ENCODE measurements at regions not wholly inside any gene's neighbourhood (a gene's known extent, or its start where the extent isn't known, plus 50 kb on each side); places are given as distances from the start of the nearest gene placed in this dataset.

DNA sequence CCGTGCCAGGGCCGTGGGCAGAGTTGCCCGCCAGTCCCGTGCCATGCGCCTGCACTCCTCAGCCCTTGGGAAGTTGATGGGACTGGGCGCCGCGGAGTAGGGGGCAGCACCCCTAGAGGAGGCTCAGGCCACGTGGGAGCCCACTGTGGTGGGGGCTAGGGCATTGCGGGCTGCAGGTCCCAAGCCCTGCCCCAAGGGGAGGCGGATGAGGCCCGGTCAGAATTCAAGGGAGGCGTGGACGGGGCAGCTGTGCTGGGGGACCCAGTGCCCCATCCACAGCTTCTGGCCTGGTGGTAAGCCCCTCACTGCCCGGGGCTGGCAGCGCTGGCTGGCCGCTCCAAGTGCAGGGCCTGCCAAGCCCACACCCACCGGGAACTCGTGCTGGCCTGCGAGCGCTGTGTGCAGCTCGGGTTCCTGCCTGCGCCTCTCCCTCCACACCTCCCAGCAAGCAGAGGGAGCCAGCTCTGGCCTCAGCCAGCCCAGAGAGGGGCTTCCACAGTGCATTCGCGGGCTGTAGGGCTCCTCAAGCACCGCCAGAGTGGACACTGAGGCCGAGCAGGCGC lies 317.8 kb downstream of the HAO1 start:
- DNase-seq (ENCODE audit: low spot score) = no peak

DNA sequence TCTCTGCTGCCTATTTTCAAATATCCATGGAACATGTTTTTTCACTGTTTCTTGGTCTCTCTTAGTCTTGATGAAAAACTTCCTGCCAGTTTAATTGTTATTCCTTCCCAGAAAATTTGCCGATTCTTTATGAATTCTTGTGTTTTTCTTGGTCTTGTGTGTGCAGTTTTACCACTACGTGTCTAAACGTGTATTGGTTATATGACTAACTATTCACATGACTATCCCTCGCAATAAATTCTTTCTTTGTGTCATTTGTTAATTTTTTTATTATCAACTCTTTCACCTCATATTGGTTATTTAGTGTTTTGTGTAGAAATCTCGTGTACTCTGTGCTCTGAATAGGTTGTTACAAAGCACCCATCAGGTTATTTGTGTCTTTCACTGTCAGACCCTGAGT lies 315.4 kb downstream of the HAO1 start:
- no peak for DNase-seq (ENCODE audit: low spot score)
- in situ Hi-C loops (cut with HindIII; ENCODE audit: low sequenced_read_pairs) = no loop called here

More for the DNA sequence above, 317.8 kb downstream of the HAO1 start:
- in situ Hi-C loops (cut with HindIII; ENCODE audit: low sequenced_read_pairs) = no loop called here

DNA sequence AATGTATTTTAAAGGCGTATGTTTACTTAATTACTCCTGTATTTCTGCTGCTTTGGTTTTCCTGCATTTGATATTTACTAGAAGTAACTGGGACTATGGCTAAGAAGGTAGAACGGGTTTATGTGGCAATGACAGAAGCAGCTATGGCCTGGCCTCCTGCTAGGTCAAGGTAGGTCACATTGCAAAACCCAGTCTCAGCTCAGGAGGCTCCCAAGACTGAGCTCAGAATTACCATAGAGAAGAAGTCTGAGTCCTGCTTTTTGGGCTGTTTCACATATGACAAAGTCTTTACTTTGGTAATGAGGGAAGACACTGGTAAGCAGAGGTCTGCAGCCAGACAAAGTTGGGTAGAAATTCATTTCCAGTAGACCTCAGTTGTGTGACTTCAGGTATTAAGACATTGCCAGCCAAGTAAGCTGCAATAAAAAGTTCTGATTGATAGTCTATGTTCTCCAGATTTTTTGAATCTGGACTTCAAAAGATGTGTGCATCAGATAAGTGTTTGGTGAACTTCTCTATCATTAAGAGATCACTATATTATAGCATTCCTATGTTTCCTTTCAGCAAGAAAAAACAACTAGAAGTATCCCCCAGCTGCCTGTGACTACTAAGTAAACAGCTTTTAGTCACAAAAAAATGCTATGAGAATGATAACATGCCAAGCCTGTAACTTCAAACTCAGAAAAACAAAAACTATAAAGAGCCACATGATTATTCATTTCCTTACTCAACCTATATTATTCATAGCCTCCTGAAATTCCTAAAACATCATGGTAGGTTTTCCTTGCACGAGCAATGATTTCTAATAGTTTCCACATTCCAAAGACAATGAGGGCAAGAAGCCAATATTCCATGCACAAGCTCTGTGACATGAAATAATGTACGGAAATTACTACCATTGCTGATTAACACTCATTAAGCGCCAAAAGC lies 312.3 kb downstream of the HAO1 start:
- in situ Hi-C loops (cut with HindIII; ENCODE audit: low sequenced_read_pairs) = no loop called here
- DNase-seq (ENCODE audit: low spot score) = no peak

DNA sequence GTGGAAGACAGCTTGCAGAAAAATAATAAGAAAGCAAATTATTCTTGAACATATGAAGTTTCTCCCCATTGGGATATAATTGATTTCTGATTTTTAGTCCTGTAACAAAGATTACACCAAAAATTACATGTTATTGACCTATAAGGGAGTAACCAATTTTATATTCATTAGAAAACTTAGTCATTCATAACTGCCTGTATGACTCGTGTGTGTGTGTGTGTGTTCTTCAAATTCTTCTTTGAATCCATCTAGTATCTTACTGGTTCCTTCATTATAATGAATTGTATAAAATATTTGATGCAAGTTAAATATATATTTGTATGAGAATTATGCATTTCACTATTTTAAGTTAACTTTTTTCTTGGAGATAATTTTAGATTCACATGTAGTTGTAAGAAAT lies 310.4 kb downstream of the HAO1 start:
- in situ Hi-C loops (cut with HindIII; ENCODE audit: low sequenced_read_pairs) = no loop called here
- DNase-seq (ENCODE audit: low spot score) = no peak

DNA sequence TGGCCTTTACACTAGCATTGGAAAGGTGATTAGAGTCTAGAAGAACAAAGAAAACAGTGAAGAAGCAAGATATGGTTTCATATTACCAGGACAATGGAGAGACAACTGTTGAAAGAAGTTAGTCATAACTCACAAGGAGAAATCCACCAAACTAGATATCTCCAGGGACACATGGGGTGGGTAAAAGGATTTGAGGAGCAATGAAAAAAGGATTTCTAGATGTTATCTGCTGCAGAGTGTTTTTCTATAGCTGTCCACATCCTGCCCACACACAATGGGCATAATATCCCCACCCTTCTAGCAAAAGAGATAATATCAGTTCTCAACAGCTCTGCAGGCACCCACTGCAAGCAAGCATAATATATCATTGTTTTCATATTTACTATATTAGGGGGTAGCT lies 303.1 kb downstream of the HAO1 start:
- no peak for DNase-seq (ENCODE audit: low spot score)
- in situ Hi-C loops (cut with HindIII; ENCODE audit: low sequenced_read_pairs) = no loop called here

DNA sequence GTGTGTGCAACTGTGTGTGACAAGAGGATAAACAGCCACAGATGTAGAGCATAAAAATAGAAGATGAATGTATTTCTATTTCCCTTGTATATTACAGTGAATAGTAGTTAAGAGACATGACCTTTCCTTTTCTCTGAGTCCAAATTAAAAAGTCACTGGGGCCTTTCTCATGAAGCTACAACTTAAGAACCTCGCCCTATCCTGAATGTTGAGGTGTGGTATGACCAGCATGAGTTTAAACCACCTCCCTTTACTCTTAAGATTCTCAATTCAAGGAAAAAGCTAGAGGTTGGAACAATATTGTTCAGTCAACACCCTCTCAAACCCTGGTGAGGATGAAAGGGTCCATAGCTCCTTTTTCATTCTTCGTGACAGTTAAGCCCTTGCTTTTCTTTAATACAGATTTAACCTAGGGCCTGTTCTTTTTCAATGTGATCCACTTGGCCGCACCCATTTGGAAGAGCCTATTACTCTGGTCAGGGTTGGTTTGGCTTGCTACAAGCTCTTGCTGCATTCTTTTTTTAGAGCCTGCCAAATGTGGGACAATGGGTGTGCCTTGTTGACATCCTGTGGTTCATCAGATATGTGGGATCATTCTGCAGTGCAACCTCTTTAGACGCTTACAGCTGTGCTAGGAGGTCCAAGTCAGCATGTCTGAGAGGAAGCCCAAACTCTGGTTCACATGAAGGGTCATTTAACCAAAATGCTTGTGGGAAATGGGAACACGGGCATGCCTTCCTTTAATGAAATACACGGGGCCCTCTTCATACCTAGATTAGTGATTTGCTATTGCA lies 290.0 kb downstream of the HAO1 start:
- no peak for DNase-seq (ENCODE audit: low spot score)
- in situ Hi-C loops (cut with HindIII; ENCODE audit: low sequenced_read_pairs) = no loop called here

DNA sequence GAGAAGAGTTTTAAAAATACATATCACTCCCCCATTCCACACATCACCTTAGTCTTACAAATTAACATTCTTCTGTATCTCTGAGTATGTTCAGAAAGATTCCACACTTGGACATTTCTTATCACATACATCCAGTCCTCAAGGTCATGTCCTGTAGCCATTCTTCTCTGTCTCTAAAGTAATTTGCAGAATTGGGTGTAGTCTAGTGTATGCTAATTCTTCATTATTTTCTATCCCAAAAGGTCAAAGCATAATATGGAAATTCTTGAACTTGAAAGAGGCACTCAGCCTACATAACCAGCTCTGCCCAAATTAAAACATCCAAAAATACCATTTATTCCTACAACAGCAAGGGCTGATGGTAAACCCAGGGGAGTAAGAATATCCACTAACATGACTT lies 286.0 kb downstream of the HAO1 start:
- in situ Hi-C loops (cut with HindIII; ENCODE audit: low sequenced_read_pairs) = no loop called here

DNA sequence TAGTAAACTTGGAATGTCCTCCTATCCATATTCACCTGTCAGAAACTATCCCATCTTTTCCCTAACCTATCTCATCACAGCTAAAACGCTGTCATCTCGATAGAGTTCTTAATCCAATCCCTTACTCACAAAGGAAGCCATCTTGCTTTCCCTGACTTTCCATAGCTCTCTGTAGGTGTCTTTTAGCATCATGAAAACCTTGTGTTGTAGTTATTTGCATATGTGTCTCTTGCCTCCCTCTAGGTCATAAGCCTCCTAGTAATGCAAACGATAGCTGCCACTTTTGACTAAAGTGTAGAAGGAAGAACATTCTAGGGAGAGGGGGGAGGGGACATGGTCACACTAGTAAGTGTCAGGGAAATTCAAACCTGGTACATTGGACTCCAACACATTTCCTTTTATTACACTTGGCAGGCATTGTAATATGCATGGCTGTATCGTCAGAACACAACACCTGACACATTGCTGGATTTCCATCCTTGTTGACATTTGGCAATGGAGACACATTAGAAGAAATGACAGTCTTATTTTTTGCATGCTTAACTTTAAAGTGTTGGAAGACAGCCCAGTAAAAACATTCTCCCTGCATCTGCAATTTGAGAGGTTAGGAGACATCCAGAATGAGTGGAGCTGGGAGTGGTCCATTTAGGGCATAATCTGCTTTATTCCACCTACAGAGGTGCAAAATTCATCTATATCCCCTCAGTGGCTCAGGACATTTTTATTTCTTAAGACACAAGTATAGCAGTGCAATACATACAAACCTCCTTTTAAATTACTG lies 283.4 kb downstream of the HAO1 start:
- in situ Hi-C loops (cut with HindIII; ENCODE audit: low sequenced_read_pairs) = no loop called here
- no peak for DNase-seq (ENCODE audit: low spot score)

More for the DNA sequence above, 286.0 kb downstream of the HAO1 start:
- DNase-seq (ENCODE audit: low spot score) = no peak

DNA sequence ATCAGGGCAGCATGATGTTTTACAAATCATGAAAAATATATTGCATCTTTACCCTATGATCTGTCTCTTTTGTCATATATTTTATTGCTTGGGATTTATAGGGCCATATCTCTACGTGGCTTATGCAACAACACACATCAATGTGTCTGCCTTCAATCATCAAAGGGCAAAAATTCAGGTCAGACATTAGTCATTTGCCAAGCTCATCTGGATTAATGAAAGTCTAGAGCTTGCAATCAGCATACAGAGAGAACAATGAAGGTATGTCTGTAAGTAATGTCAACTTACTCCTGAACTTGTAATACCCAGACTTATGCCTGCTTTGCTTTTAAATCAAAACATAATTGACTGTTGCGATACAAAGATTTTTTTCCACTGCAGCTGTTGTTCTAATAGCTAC lies 282.7 kb downstream of the HAO1 start:
- no peak for DNase-seq (ENCODE audit: low spot score)
- in situ Hi-C loops (cut with HindIII; ENCODE audit: low sequenced_read_pairs) = no loop called here

DNA sequence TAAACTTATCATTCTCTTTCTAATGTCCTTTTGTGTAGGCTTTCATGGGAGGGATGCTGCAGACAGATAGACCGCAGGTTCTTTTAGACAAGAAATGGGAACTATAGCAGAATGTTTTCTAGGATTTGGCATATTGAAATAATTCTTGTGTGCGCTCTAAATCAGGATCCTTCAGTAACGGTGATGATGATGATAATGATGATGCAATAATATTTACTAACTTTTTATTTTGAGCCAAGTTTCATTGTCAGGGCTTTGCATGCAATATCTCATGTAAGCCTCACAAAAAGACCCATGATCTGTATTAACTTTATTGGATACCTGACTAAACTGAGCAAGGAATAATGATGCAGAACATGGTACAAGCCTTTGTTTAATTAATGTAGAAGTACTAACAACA lies 280.1 kb downstream of the HAO1 start:
- in situ Hi-C loops (cut with HindIII; ENCODE audit: low sequenced_read_pairs) = no loop called here
- no peak for DNase-seq (ENCODE audit: low spot score)

DNA sequence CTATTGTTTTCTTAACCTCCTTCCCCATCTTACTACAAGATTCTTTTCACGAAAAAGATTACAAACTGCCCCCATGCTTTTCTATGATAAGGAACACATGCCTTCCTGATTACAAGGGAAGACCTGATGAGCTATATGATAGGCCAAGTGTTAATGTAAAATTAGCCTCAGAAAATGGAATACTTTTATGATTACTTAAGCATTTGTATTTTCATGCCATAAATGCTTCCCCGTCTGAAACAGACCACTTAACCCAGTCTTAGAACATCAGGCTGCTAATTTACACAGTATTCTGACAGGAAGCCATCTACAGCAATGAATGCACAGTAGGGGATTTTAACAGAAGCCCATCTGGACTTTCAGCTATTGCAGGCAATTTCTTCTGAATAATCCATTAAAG lies 274.9 kb downstream of the HAO1 start:
- in situ Hi-C loops (cut with HindIII; ENCODE audit: low sequenced_read_pairs) = no loop called here
- DNase-seq (ENCODE audit: low spot score) = no peak

DNA sequence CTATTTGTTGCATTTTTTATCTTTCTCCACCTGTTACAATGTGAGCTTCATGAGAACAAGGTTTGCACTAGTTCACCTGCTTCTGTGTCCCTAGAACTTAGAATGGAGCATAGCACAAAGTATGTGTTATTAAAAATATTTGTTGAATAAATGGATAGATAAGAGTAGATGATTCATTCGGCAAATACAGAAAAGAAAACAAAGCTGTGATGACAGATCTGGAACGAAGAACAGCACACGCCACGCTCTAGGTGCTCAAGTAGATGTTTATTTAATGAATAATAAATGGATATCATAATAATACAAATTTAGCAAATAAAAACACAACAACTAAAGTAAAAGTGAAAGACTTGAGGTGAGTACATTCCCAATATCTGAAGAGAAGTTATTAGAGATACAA lies 273.1 kb downstream of the HAO1 start:
- in situ Hi-C loops (cut with HindIII; ENCODE audit: low sequenced_read_pairs) = no loop called here
- DNase-seq (ENCODE audit: low spot score) = no peak

DNA sequence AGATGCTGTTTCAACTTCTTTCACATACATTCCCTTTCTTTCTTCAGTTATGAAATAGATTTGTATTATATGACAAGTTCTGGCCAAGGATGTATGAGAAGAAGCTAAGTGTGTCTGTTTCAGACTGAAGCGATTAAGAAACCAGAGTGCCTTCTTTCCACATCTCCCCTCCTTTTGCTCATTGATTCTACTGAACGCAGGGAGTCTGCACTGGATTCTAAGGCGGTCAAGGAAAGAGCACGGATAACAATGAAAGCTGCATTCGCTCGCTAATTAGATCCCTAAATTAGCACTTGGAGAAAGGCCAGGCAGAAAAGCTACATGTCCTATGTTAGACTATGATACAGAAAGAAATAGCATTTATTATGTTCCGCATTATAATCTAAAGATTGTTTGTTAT lies 267.7 kb downstream of the HAO1 start:
- DNase-seq (ENCODE audit: low spot score) = no peak
- in situ Hi-C loops (cut with HindIII; ENCODE audit: low sequenced_read_pairs) = no loop called here

DNA sequence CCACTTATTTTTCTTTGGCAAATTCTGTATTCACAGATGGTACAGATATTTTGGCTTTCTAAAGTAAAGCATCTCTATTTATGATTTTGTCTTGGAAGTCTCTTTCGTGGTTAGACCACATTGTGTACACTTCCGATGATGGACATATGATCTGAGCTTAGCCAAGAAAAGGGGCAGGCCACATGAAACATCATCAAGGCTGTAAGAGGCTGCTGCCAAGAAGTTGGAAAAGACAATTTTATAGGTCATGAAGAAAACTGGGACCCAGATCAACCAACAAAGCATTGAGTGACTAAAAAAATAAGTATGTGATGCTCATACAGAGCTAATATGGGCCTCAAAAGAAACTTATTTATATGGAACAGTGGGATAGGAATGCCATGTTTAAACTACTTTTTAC lies 266.4 kb downstream of the HAO1 start:
- in situ Hi-C loops (cut with HindIII; ENCODE audit: low sequenced_read_pairs) = no loop called here
- DNase-seq (ENCODE audit: low spot score) = no peak

DNA sequence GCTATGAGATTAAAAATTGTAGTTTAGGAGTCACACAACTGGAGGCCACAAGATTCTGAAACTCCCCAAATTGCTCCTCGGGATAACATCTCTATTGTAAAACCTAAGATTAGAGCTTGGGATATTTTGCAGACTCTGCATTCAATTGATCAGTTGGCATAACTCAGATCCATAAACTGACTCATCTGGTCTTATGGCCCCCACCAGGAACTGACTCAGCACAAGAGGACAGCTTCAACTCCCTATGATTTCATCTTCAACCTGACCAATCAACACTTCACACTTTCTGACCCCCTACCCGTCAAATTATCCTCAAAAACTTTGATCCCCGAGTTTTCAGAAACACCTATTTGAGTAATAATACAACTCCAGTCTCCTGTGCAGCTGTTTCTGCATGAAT lies 257.3 kb downstream of the HAO1 start:
- no peak for DNase-seq (ENCODE audit: low spot score)
- in situ Hi-C loops (cut with HindIII; ENCODE audit: low sequenced_read_pairs) = no loop called here

DNA sequence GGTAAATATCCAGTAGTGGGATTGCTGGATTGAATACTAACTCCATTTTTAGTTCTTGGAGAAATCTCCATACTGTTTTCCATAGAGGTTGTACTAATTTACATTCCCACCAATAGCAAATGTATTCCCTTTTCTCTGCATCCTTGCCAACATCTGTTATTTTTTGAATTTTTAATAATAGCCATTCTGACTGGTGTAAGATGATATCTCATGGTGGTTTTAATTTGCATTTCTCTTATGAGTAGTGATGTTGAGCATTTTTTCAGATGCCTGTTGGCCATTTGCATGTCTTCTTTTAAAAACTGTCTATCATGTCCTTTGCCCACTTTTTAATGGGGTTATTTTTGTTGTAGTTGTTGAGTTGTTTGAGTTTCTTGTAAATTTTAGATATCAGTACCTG lies 253.2 kb downstream of the HAO1 start:
- in situ Hi-C loops (cut with HindIII; ENCODE audit: low sequenced_read_pairs) = no loop called here
- no peak for DNase-seq (ENCODE audit: low spot score)

DNA sequence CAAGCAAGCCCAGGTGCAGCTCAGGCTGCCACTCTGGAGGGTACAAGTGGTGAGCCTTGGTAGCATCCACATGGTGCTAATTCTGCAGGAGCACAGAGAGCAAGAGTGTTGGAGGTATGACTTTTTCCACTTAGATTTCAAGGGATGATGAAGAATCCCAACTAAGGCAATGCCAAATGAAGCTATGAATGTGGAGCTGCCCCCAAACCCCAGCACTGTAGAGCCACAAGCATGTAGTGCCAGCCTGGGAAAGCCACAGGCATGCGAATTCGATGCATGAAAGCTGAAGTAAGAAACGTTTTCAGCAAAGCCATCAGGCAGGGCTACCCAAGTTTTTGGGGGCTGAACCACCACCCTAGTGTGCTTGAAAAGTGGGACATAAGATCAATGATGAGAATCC lies 251.1 kb downstream of the HAO1 start:
- in situ Hi-C loops (cut with HindIII; ENCODE audit: low sequenced_read_pairs) = no loop called here
- no peak for DNase-seq (ENCODE audit: low spot score)

DNA sequence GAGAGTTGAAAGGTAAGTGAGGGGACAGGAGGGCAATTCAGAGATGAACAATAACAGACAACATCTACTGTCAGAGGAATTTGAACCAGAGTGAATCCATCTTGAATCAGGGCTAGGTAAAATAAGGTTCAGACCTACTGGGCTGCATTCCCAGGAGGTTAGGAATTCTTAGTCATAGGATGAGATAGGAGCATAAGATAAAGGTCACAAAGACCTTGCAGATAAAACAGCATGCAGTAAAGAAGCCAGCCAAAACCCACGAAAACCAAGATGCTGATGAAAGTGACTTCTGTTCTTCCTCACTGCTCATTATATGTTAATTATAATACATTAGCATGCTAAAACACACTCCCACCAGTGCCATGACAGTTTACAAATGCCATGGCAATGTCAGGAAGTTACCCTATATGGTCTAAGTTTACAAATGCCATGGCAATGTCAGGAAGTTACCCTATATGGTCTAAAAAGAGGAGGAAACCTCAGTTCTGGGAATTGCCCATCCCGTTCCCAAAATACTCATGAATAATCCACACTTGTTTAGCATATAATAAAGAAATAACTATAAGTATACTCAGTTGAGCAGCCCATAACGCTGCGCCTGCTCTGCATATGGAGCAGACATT lies 248.5 kb downstream of the HAO1 start:
- no peak for DNase-seq (ENCODE audit: low spot score)

DNA sequence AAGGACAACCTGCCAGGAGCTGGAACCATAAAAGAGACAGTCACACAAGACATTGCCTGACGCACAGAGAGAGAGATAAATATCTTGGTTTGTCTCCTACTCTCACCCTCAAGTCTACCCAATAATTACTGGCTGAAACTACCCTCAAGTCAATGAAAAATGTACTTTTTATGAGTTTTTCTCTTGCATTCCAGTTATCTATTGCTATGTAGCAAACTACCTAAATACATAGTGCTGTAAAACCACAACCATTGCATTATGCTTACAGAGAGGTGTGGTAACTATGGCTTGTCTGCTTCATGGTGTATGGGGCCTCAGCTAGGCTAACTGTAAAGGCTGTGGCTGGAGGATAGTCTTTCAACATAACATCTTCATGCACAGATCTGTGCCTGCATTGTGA lies 247.8 kb downstream of the HAO1 start:
- in situ Hi-C loops (cut with HindIII; ENCODE audit: low sequenced_read_pairs) = no loop called here
- DNase-seq (ENCODE audit: low spot score) = no peak

More for the DNA sequence above, 248.5 kb downstream of the HAO1 start:
- in situ Hi-C loops (cut with HindIII; ENCODE audit: low sequenced_read_pairs) = no loop called here
